SK-N-SH treated with all-trans-retinoic acid at 6 μM for 48 hours (cell line): ENCODE measurements at regions not wholly inside any gene's neighbourhood (a gene's known extent, or its start where the extent isn't known, plus 50 kb on each side); places are given as distances from the start of the nearest gene placed in this dataset.

Source experiments
- ATAC-seq: fragments of 200-7000 bp; cut with Tn5 transposase; 3 replicates; pipeline ENCODE4 v1.9.1; 2020; ENCODE audit warnings: mild to moderate bottlenecking, moderate library complexity
- ARNTL ChIP-seq: fragments of 450-650 bp; formaldehyde crosslinking; IDR thresholded peaks from 2 replicates; pipeline ENCODE4 v1.5.0; 2020; ENCODE audit warnings: low read depth, mild to moderate bottlenecking, moderate library complexity, borderline replicate concordance
- CSDC2 ChIP-seq: fragments of 250-450 bp; sonication (Bioruptor Pico); IDR thresholded peaks from 2 replicates; pipeline ENCODE4 v1.5.0; 2020; ENCODE audit warnings: mild to moderate bottlenecking, moderate library complexity
- ESRRG ChIP-seq: fragments of 250-450 bp; sonication (Bioruptor Pico); IDR thresholded peaks from 2 replicates; pipeline ENCODE4 v1.6.1; 2021; ENCODE audit warnings: mild to moderate bottlenecking
- GLIS3 ChIP-seq: fragments of 250-450 bp; sonication (Bioruptor Pico); IDR thresholded peaks from 2 replicates; pipeline ENCODE4 v1.5.0; 2020; ENCODE audit warnings: mild to moderate bottlenecking, moderate library complexity
- ISL1 ChIP-seq: fragments of 250-450 bp; sonication (Bioruptor Pico); IDR thresholded peaks from 2 replicates; pipeline ENCODE4 v2.1.2; 2022; ENCODE audit warnings: mild to moderate bottlenecking, moderate library complexity
- OSR1 ChIP-seq: fragments of 250-450 bp; sonication (Bioruptor Pico); IDR thresholded peaks from 2 replicates; pipeline ENCODE4 v1.8.0; 2022; ENCODE audit warnings: moderate library complexity, mild to moderate bottlenecking, inconsistent platforms
- PPARA ChIP-seq: fragments of 250-450 bp; sonication (Bioruptor Pico); IDR thresholded peaks from 2 replicates; pipeline ENCODE4 v1.5.0; 2020; ENCODE audit warnings: mild to moderate bottlenecking, borderline replicate concordance
- RARB ChIP-seq: fragments of 250-450 bp; sonication (Bioruptor Pico); IDR thresholded peaks from 2 replicates; pipeline ENCODE4 v1.8.0; 2021; ENCODE audit warnings: mild to moderate bottlenecking, moderate library complexity
- SNAI2 ChIP-seq: fragments of 250-450 bp; sonication (Bioruptor Pico); IDR thresholded peaks from 2 replicates; pipeline ENCODE4 v1.5.0; 2020; ENCODE audit warnings: mild to moderate bottlenecking, moderate library complexity
- TCF4 ChIP-seq: fragments of 250-450 bp; sonication (Bioruptor Pico); IDR thresholded peaks from 2 replicates; pipeline ENCODE4 v1.8.0; 2021; ENCODE audit warnings: mild to moderate bottlenecking, moderate library complexity, borderline replicate concordance
- TOX ChIP-seq: fragments of 250-450 bp; sonication (Bioruptor Pico); IDR thresholded peaks from 2 replicates; pipeline ENCODE4 v1.8.0; 2021; ENCODE audit warnings: mild to moderate bottlenecking, moderate library complexity, borderline replicate concordance
- ZC3H10 ChIP-seq: fragments of 250-450 bp; sonication (Bioruptor Pico); IDR thresholded peaks from 2 replicates; pipeline ENCODE4 v1.5.1; 2021; ENCODE audit warnings: mild to moderate bottlenecking, moderate library complexity
- ZFP3 ChIP-seq: fragments of 250-450 bp; sonication (Bioruptor Pico); IDR thresholded peaks from 2 replicates; pipeline ENCODE4 v1.5.0; 2020; ENCODE audit warnings: mild to moderate bottlenecking, moderate library complexity
- ZFP30 ChIP-seq: fragments of 450-650 bp; formaldehyde crosslinking; IDR thresholded peaks from 2 replicates; pipeline ENCODE4 v1.5.0; 2022; ENCODE audit warnings: mild to moderate bottlenecking, moderate library complexity
- ZNF565 ChIP-seq: fragments of 450-650 bp; formaldehyde crosslinking; conservative IDR thresholded peaks from 2 replicates; pipeline ENCODE4 v1.5.0; 2020; ENCODE audit warnings: low read depth, mild to moderate bottlenecking, moderate library complexity
- ZNF70 ChIP-seq: fragments of 450-650 bp; formaldehyde crosslinking; IDR thresholded peaks from 2 replicates; pipeline ENCODE4 v1.5.0; 2020; ENCODE audit warnings: mild to moderate bottlenecking, moderate library complexity
- ZNF8 ChIP-seq: fragments of 450-650 bp; formaldehyde crosslinking; IDR thresholded peaks from 2 replicates; pipeline ENCODE4 v1.5.0; 2020; ENCODE audit warnings: mild to moderate bottlenecking, moderate library complexity
- TF ChIP-seq, protein P1 (sequence below): fragments of 250-450 bp; sonication (Bioruptor Pico); IDR thresholded peaks from 2 replicates; pipeline ENCODE4 v1.5.0; 2020; ENCODE audit warnings: mild to moderate bottlenecking, moderate library complexity
- TF ChIP-seq, protein P2 (sequence below): fragments of 250-450 bp; sonication (Bioruptor Pico); IDR thresholded peaks from 2 replicates; pipeline ENCODE4 v1.8.0; 2020; ENCODE audit warnings: mild to moderate bottlenecking, moderate library complexity, borderline replicate concordance
- TF ChIP-seq, protein P3 (sequence below): fragments of 250-450 bp; sonication (Bioruptor Pico); IDR thresholded peaks from 2 replicates; pipeline ENCODE4 v1.8.0; 2021; ENCODE audit warnings: low read depth, mild to moderate bottlenecking, moderate library complexity, borderline replicate concordance

DNA sequence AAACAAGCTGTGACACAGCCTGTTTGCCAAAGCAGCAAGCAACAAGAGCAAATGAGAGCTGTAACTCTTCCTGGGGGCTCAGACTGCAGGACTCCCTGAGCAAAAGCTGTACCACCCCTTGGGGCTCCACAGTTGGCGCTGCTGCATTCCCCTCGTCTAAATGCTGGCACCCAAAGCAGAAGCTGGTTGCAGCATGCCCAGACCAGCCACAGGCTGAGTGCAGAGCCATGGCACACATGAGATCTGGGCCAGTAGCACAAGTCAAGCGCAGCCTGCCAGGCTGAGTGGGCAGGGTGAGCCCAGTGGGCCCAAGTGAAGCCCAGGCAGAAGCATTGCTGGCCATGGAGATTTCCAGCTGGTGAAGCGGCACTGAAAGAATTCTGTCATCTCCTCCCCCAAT is 157.3 kb upstream of the GRAMD2B start:
- TF ChIP-seq GLIS3: no peak
- TF ChIP-seq ESRRG (CRISPR knock-in tag): no peak
- TF ChIP-seq, protein P1, sequence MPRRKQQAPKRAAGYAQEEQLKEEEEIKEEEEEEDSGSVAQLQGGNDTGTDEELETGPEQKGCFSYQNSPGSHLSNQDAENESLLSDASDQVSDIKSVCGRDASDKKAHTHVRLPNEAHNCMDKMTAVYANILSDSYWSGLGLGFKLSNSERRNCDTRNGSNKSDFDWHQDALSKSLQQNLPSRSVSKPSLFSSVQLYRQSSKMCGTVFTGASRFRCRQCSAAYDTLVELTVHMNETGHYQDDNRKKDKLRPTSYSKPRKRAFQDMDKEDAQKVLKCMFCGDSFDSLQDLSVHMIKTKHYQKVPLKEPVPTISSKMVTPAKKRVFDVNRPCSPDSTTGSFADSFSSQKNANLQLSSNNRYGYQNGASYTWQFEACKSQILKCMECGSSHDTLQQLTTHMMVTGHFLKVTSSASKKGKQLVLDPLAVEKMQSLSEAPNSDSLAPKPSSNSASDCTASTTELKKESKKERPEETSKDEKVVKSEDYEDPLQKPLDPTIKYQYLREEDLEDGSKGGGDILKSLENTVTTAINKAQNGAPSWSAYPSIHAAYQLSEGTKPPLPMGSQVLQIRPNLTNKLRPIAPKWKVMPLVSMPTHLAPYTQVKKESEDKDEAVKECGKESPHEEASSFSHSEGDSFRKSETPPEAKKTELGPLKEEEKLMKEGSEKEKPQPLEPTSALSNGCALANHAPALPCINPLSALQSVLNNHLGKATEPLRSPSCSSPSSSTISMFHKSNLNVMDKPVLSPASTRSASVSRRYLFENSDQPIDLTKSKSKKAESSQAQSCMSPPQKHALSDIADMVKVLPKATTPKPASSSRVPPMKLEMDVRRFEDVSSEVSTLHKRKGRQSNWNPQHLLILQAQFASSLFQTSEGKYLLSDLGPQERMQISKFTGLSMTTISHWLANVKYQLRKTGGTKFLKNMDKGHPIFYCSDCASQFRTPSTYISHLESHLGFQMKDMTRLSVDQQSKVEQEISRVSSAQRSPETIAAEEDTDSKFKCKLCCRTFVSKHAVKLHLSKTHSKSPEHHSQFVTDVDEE (CRISPR knock-in tag): no peak
- TF ChIP-seq TCF4 (CRISPR knock-in tag): no peak
- TF ChIP-seq SNAI2 (CRISPR knock-in tag): no peak
- no peak for TF ChIP-seq ZFP30 (CRISPR knock-in tag)
- TF ChIP-seq, protein P2, sequence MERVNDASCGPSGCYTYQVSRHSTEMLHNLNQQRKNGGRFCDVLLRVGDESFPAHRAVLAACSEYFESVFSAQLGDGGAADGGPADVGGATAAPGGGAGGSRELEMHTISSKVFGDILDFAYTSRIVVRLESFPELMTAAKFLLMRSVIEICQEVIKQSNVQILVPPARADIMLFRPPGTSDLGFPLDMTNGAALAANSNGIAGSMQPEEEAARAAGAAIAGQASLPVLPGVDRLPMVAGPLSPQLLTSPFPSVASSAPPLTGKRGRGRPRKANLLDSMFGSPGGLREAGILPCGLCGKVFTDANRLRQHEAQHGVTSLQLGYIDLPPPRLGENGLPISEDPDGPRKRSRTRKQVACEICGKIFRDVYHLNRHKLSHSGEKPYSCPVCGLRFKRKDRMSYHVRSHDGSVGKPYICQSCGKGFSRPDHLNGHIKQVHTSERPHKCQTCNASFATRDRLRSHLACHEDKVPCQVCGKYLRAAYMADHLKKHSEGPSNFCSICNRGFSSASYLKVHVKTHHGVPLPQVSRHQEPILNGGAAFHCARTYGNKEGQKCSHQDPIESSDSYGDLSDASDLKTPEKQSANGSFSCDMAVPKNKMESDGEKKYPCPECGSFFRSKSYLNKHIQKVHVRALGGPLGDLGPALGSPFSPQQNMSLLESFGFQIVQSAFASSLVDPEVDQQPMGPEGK: no peak
- no peak for ATAC-seq

DNA sequence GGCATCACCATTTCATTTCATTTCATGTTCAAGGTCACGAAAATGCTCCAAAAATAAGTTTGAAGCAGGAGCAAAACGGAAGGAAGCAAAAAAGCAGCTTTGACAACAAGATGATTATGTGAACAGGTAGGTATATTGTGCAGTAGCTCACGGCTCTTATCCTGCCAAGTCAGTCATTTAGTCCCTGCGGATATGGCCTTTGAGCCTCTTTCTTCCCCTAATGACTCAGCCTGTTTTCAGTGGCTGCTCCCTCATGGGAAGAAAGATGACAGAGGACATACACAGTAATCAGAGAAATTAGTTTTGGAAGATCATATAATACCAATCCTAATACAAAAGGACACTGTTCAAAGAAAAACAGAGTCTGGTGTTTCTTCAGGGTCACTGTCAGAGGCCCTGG is 155.8 kb upstream of the GRAMD2B start:
- no peak for ATAC-seq
- TF ChIP-seq ZNF70 (CRISPR knock-in tag): no peak
- no peak for TF ChIP-seq RARB (CRISPR knock-in tag)
- no peak for TF ChIP-seq ZNF8
- no peak for TF ChIP-seq ZNF565 (CRISPR knock-in tag)
- no peak for TF ChIP-seq ZFP3 (CRISPR knock-in tag)
- TF ChIP-seq, protein P1 (CRISPR knock-in tag): no peak
- no peak for TF ChIP-seq PPARA (CRISPR knock-in tag)
- TF ChIP-seq OSR1 (CRISPR knock-in tag): no peak
- no peak for TF ChIP-seq ESRRG (CRISPR knock-in tag)
- TF ChIP-seq TCF4 (CRISPR knock-in tag): no peak
- TF ChIP-seq TOX (CRISPR knock-in tag): no peak
- no peak for TF ChIP-seq CSDC2 (CRISPR knock-in tag)
- TF ChIP-seq ISL1: no peak
- no peak for TF ChIP-seq GLIS3
- TF ChIP-seq, protein P2: no peak
- no peak for TF ChIP-seq SNAI2 (CRISPR knock-in tag)
- TF ChIP-seq, protein P3, sequence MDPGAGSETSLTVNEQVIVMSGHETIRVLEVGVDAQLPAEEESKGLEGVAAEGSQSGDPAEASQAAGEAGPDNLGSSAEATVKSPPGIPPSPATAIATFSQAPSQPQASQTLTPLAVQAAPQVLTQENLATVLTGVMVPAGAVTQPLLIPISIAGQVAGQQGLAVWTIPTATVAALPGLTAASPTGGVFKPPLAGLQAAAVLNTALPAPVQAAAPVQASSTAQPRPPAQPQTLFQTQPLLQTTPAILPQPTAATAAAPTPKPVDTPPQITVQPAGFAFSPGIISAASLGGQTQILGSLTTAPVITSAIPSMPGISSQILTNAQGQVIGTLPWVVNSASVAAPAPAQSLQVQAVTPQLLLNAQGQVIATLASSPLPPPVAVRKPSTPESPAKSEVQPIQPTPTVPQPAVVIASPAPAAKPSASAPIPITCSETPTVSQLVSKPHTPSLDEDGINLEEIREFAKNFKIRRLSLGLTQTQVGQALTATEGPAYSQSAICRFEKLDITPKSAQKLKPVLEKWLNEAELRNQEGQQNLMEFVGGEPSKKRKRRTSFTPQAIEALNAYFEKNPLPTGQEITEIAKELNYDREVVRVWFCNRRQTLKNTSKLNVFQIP (CRISPR knock-in tag): no peak

DNA sequence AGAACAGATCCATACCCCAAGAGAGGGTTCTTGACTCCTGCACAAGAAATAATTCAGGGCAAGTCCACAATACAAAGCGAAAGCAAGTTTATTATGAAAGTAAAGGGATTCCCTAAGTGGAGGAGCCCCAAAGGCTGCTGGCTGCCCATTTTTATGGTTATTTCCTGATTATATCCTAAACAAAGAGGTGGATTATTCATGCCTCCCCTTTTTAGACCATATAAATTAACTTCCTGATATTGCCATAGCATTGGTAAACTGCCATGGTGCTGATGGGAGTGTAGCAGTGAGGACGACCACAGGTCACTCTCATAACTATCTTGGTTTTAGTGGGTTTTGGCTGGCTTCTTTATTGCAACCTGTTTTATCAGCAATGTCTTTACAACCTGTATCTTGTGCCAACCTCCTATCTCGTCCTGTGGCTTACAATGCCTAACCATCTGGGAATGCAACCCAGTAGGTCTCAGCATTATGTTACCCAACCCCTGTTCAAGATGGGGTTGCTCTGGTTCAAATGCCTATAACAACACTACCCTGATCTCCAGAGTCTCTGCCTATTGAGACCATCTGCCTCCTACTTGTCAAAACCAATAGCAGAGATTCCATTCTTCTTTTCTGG is 154.4 kb upstream of the GRAMD2B start:
- TF ChIP-seq, protein P3 (CRISPR knock-in tag): no peak
- TF ChIP-seq ZFP30 (CRISPR knock-in tag): no peak
- no peak for TF ChIP-seq ZNF8
- no peak for TF ChIP-seq PPARA (CRISPR knock-in tag)
- no peak for TF ChIP-seq TCF4 (CRISPR knock-in tag)
- no peak for TF ChIP-seq RARB (CRISPR knock-in tag)
- TF ChIP-seq CSDC2 (CRISPR knock-in tag): no peak
- TF ChIP-seq TOX (CRISPR knock-in tag): no peak
- TF ChIP-seq ZC3H10 (CRISPR knock-in tag): no peak
- no peak for TF ChIP-seq SNAI2 (CRISPR knock-in tag)
- TF ChIP-seq, protein P1 (CRISPR knock-in tag): no peak
- TF ChIP-seq ARNTL (CRISPR knock-in tag): no peak
- ATAC-seq: no peak
